Activated CD8-positive, alpha-beta memory T cell treated with anti-CD3 and anti-CD28 coated beads, Interleukin-2, amount 10 ng/mL, durations not matched to agents 7 days and 5 days (primary cell): ENCODE measurements at regions not wholly inside any gene's neighbourhood (a gene's known extent, or its start where the extent isn't known, plus 50 kb on each side); places are given as distances from the start of the nearest gene placed in this dataset.

ENCODE experiments used
- ATAC-seq: fragments of 150-1000 bp; cut with Tn5 transposase; one replicate; pipeline ENCODE4 v1.10.0; 2021; ENCODE audit warnings: moderate library complexity
- CTCF ChIA-PET: fragments of 350-600 bp; sonication (Branson Sonifier 250); formaldehyde crosslinking; loops from one replicate; lab custom pipeline; 2021; ENCODE audit warnings: antibody characterized with exemption; lab: Charles Lee
- DNase-seq: peaks from one replicate; pipeline ENCODE4 v3.0.0-alpha.2; 2020
- H3K27ac Mint-ChIP-seq: one replicate; pipeline ENCODE4 v1.8.0; 2021; ENCODE audit warnings: mild to moderate bottlenecking, mixed read lengths
- H3K27me3 Mint-ChIP-seq: one replicate; pipeline ENCODE4 v1.8.0; 2021; ENCODE audit warnings: mixed read lengths
- H3K36me3 Mint-ChIP-seq: one replicate; pipeline ENCODE4 v1.8.0; 2021; ENCODE audit warnings: mild to moderate bottlenecking, mixed read lengths
- H3K4me1 Mint-ChIP-seq: one replicate; pipeline ENCODE4 v1.8.0; 2021; ENCODE audit warnings: mixed read lengths
- H3K4me3 Mint-ChIP-seq: one replicate; pipeline ENCODE4 v1.8.0; 2021; ENCODE audit warnings: mild to moderate bottlenecking, moderate library complexity, mixed read lengths
- H3K9me3 Mint-ChIP-seq: one replicate; pipeline ENCODE4 v1.8.0; 2022; ENCODE audit warnings: low read depth, mixed read lengths

DNA sequence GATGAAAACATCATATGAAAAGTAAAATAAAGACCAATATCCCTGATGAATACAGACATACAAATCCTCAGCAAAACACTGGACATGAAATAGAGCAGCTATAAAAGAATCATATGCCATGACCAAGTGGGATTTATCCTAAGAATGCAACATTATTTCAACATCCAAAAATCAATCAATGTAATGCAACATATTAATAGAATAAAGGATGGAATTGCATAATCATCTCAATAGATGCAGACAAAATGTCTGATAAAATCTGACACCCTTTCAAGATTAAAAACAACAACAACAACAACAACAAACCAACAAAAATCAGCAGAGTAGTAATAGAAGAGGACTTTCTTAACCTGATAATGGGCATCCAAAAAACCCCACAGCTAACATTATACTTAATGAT is 63.8 kb upstream of the IL1R1 start:
- ATAC-seq, result no peak
- DNase-seq, result no peak
- Mint-ChIP-seq H3K4me3 (no peak overlapping the region), H3K4me1 (peaks cover 39% of the 10 kb centered on the region), H3K36me3 (peaks cover 20% of the 10 kb centered on the region), H3K9me3 (peaks cover 6% of the 10 kb centered on the region), H3K27ac (no peak overlapping the region), H3K27me3 (peaks cover 17% of the 10 kb centered on the region)
- CTCF ChIA-PET, result no interaction called here

- no peak for DNase-seq
- peaks cover 35% of the 10 kb centered on the region for H3K4me1 Mint-ChIP-seq
Measured at GRCh38 chr2:102080451-102081242, 61.9 kb upstream of the IL1R1 start.

DNA sequence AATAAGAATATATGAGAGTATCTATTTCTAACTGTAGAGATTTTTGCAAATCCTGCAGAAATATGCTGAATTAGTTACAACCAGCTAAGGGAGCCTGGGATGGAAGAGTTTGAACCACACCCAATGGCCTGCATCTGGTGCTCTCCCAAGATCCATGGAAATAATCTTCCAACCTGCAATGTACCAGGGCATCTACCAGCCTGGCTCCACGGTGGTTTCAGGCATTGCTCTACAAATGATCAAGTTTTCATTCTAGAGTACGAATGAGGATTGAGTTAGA is 61.4 kb upstream of the IL1R1 start:
- CTCF ChIA-PET, result interaction anchor here (2.3 kb wide), 1 partner anchor 61 kb away, joined by 6 read pairs; no protein-coding TSS in a partner anchor
- no peak for ATAC-seq

More at GRCh38 chr2:102080451-102081242, 61.9 kb upstream of the IL1R1 start:
- peak; percentile 50 for ATAC-seq
- CTCF ChIA-PET, result no interaction called here
- H3K9me3 Mint-ChIP-seq, result peaks cover 6% of the 10 kb centered on the region
- H3K4me3 Mint-ChIP-seq, result no peak overlapping the region
- H3K36me3 Mint-ChIP-seq, result peaks cover 20% of the 10 kb centered on the region
- no peak overlapping the region for H3K27ac Mint-ChIP-seq
- H3K27me3 Mint-ChIP-seq, result peaks cover 25% of the 10 kb centered on the region

GRCh38 chr2:102081606-102082005 is 60.9 kb upstream of the IL1R1 start:
- Mint-ChIP-seq H3K27me3 (peaks cover 31% of the 10 kb centered on the region), H3K9me3 (peaks cover 6% of the 10 kb centered on the region), H3K36me3 (peaks cover 20% of the 10 kb centered on the region), H3K4me1 (peaks cover 35% of the 10 kb centered on the region), H3K4me3 (no peak overlapping the region), H3K27ac (no peak overlapping the region)
- CTCF ChIA-PET, result interaction anchor here (1.3 to 2.3 kb wide), 2 partner anchors 61 to 391 kb away, joined by 3 to 6 read pairs; partner anchors contain the start of gene SLC9A4
- DNase-seq (no peak), ATAC-seq (no peak)

More for the DNA sequence above, 61.4 kb upstream of the IL1R1 start:
- Mint-ChIP-seq H3K4me1 (peaks cover 35% of the 10 kb centered on the region), H3K27me3 (peaks cover 30% of the 10 kb centered on the region), H3K4me3 (no peak overlapping the region), H3K27ac (no peak overlapping the region), H3K9me3 (peaks cover 6% of the 10 kb centered on the region), H3K36me3 (peaks cover 20% of the 10 kb centered on the region)
- no peak for DNase-seq

DNA sequence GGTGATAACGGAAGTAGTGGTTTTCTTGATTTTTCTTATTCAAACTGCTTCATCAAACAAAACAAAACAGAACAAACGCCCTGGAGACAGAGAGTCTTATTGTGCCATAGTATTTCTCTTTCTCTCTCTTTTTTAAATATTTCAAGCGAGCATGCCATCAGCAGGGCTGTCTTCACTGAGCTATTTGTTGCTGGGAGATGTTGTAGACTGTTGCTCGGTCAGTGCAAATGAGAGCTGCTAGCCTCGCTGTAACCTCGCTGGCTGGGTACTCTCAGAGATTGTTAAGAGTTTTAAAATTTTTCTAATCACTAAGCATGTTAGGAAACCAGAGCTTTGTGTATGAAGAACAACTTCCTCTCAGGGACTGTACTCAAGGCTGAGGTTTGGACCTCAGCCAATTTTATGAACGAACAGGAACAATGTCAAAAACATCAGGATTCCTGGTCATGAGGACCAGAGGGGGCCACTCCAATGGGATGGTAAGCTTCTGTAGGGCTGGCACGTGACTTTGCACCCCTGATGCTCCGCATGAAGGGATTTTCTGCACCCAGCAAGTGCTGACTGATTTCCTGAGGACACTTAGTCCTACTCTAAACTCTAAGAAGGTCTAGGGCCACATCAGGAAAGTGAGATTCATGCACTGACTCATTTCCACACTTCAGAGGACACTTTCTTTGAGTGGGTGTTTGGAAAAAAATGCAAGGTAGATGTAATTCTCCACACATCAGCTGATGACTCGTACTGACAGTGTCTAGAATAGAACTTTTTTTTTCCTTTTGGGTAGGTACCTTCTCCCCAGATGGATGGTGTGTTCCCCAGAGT is 59.8 kb upstream of the IL1R1 start:
- H3K36me3 Mint-ChIP-seq, result peaks cover 18% of the 10 kb centered on the region
- peak; percentile 81 for ATAC-seq

DNA sequence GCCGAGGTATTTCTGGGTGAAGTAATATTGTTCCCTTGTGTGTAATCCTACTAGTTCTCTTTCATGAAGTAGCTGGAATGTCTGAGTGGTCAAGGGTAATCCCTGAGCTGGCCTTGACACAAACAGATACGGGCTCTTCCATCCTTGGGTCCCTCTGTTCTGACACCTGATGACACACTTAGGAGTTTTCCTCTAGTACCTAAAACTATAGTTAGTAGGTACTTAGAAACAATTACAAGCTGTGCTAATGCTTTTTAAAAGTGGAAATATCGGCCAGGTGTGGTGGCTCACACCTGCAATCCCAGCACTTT is 59.2 kb upstream of the IL1R1 start:
- CTCF ChIA-PET, result interaction anchor here (1.8 to 2.3 kb wide), 2 partner anchors 63 to 158 kb away, joined by 4 to 6 read pairs; no protein-coding TSS in a partner anchor
- H3K4me1 Mint-ChIP-seq, result peaks cover 35% of the 10 kb centered on the region
- H3K27ac Mint-ChIP-seq, result no peak overlapping the region
- ATAC-seq (no peak), DNase-seq (no peak)
- H3K36me3 Mint-ChIP-seq, result peaks cover 15% of the 10 kb centered on the region
- H3K27me3 Mint-ChIP-seq, result peaks cover 28% of the 10 kb centered on the region
- H3K9me3 Mint-ChIP-seq, result peaks cover 3% of the 10 kb centered on the region
- no peak overlapping the region for H3K4me3 Mint-ChIP-seq

More for the DNA sequence above, 59.8 kb upstream of the IL1R1 start:
- DNase-seq, result peak; percentile 64
- peak overlapping the region; percentile 48 for H3K27ac Mint-ChIP-seq
- no peak overlapping the region for H3K4me3 Mint-ChIP-seq
- peaks cover 35% of the 10 kb centered on the region for H3K4me1 Mint-ChIP-seq
- peaks cover 3% of the 10 kb centered on the region for H3K9me3 Mint-ChIP-seq
- CTCF ChIA-PET, result interaction anchor here (1.1 to 2.3 kb wide), 4 partner anchors 20 to 390 kb away, joined by 3 to 6 read pairs (median 4); partner anchors contain the start of gene SLC9A4
- peaks cover 30% of the 10 kb centered on the region for H3K27me3 Mint-ChIP-seq

DNA sequence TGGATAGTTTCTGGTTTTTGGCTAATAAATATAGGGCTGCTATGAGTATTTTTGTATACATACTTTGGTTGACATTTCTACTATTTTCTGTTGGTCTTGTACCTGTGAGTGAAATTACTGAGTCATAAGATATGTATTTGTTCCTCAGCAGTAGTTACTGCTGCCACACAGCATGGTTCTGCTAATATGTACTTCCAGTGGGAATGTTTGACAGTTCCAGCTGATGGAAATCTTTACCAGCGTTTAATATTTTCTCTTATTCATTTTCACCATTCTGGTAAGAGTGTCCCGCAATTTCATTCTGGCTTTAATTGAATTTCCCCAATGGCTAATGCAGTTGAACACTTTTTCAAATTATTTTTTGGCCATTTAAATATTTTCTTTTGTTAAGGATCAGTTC is 57.9 kb upstream of the IL1R1 start:
- Mint-ChIP-seq H3K4me3 (no peak overlapping the region), H3K36me3 (peaks cover 14% of the 10 kb centered on the region), H3K4me1 (peaks cover 34% of the 10 kb centered on the region), H3K9me3 (peaks cover 3% of the 10 kb centered on the region), H3K27ac (no peak overlapping the region), H3K27me3 (peaks cover 22% of the 10 kb centered on the region)
- CTCF ChIA-PET, result no interaction called here
- DNase-seq (no peak), ATAC-seq (no peak)

DNA sequence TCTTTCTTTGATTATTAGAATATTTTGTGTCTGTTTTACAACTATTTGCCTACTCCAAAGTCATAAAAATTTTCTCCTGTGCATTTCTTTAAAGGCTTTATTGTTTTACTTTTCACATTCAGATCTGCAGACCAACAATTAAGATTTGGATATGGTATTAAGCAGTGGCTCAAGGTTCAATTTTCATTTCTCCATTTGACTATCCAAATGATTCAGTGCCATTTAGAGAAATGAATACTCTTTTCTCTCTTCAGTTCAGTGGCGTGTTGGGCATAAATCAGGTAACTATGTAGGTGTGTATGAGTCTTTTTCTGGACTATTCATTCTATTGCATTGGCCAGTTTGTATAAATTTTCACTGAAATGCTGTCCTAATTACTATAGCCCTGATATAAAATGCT is 57.3 kb upstream of the IL1R1 start:
- ATAC-seq (no peak), DNase-seq (no peak)
- Mint-ChIP-seq H3K27me3 (peaks cover 22% of the 10 kb centered on the region), H3K4me1 (peaks cover 31% of the 10 kb centered on the region), H3K27ac (no peak overlapping the region), H3K4me3 (no peak overlapping the region), H3K9me3 (peaks cover 3% of the 10 kb centered on the region), H3K36me3 (peaks cover 14% of the 10 kb centered on the region)
- CTCF ChIA-PET, result no interaction called here

GRCh38 chr2:102086150-102086872 is 56.2 kb upstream of the IL1R1 start:
- ATAC-seq, result no peak
- Mint-ChIP-seq H3K27ac (no peak overlapping the region), H3K27me3 (peaks cover 21% of the 10 kb centered on the region), H3K4me3 (no peak overlapping the region), H3K4me1 (peaks cover 20% of the 10 kb centered on the region), H3K36me3 (peaks cover 12% of the 10 kb centered on the region), H3K9me3 (peaks cover 4% of the 10 kb centered on the region)
- CTCF ChIA-PET, result no interaction called here
- DNase-seq, result no peak

DNA sequence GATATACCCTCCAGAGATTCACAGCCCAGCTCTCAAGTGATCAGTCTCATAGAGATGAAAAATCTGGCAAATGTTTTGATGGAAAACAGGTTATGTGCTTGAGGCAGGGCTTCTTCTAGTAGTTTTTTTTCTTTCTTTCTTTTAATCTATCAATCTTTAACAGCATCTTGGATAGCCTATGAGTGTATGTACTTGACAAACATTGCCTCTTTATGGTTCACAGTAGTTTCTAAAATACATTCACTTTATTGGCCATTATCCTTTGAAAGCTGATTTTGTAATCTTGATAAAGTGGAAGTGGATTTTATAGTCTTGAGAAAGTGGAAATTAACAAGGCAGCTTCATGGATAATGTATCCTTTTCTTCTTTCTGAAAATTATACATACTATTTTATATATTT is 51.4 kb upstream of the IL1R1 start:
- Mint-ChIP-seq H3K36me3 (peaks cover 14% of the 10 kb centered on the region), H3K27me3 (peaks cover 14% of the 10 kb centered on the region), H3K4me3 (no peak overlapping the region), H3K27ac (no peak overlapping the region), H3K4me1 (no peaks in the 10 kb centered on the region), H3K9me3 (peaks cover 4% of the 10 kb centered on the region)
- no peak for DNase-seq
- no peak for ATAC-seq
- CTCF ChIA-PET, result no interaction called here

- H3K9me3 Mint-ChIP-seq, result peaks cover 4% of the 10 kb centered on the region
- peaks cover 15% of the 10 kb centered on the region for H3K27me3 Mint-ChIP-seq
Measured at GRCh38 chr2:102091908-102092307, 50.6 kb upstream of the IL1R1 start.

DNA sequence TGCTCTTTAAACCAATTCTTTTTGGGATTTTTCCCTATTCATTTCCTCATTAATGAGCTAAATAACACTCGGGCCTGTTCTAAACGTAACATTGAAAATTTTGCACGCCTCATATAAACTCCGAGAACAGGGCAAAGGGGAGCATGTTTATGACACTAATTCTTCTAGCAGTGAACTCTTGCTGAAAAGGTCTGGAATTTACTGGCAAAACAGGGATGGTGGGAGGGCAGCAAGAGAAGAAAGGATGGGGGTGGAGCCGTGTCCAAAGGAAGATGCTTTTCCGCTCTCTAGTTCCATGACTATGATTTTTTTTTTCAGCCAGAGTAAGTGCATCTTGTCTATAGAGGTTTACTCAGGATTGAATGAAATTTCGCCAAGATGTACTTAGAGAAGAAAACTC is 50.0 kb upstream of the IL1R1 start:
- H3K36me3 Mint-ChIP-seq, result peaks cover 13% of the 10 kb centered on the region
- peaks cover 4% of the 10 kb centered on the region for H3K9me3 Mint-ChIP-seq
- ATAC-seq, result no peak

More at GRCh38 chr2:102091908-102092307, 50.6 kb upstream of the IL1R1 start:
- Mint-ChIP-seq H3K4me3 (no peak overlapping the region), H3K4me1 (no peaks in the 10 kb centered on the region), H3K27ac (no peak overlapping the region), H3K36me3 (peaks cover 14% of the 10 kb centered on the region)
- no peak for ATAC-seq
- no peak for DNase-seq
- CTCF ChIA-PET, result interaction anchor here (1.3 kb wide), 1 partner anchor 12 kb away, joined by 3 read pairs; no protein-coding TSS in a partner anchor

More for the DNA sequence above, 50.0 kb upstream of the IL1R1 start:
- H3K27me3 Mint-ChIP-seq, result peaks cover 18% of the 10 kb centered on the region
- no peak overlapping the region for H3K4me3 Mint-ChIP-seq
- no peaks in the 10 kb centered on the region for H3K4me1 Mint-ChIP-seq
- no peak overlapping the region for H3K27ac Mint-ChIP-seq
- CTCF ChIA-PET, result interaction anchor here (1.3 kb wide), 1 partner anchor 12 kb away, joined by 3 read pairs; no protein-coding TSS in a partner anchor
- no peak for DNase-seq
